GM19324 (cell line): ENCODE measurements at regions not wholly inside any gene's neighbourhood (a gene's known extent, or its start where the extent isn't known, plus 50 kb on each side); places are given as distances from the start of the nearest gene placed in this dataset.

Source experiments
- ATAC-seq: cut with Tn5 transposase; IDR thresholded peaks from one replicate; pipeline ENCODE4 v1.9.1; 2021; ENCODE audit warnings: mild to moderate bottlenecking, moderate library complexity; ENCODE audit not compliant: unreplicated experiment, low FRiP score

- ATAC-seq: no peak
Measured at GRCh38 chrX:82070948-82071347, 869.0 kb downstream of the SH3BGRL start.

GRCh38 chrX:82081027-82081426, 879.1 kb downstream of the SH3BGRL start:
- no peak for ATAC-seq

GRCh38 chrX:82087699-82088098, 885.8 kb downstream of the SH3BGRL start:
- ATAC-seq: no peak

DNA sequence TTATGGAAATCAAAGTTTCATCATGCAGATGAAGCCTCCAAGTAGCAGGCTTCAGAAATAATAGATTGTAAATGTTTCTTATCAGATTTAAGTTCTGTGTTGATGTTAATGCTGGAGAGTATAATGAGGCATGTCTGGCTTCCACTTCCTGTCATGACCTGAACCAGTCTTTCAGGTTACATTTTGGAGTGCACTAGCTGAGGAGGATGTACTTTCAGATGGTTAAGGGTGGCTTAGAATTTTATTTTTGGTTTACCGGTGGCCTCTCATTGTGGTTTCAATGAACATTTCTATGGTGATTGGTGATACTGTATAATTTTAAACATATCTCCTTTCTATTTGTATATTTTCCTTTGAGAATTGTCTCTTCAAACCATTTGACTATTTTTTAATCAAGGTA, 890.4 kb downstream of the SH3BGRL start:
- no peak for ATAC-seq

- no peak for ATAC-seq
Measured at GRCh38 chrX:82125103-82125502, 923.2 kb downstream of the SH3BGRL start.

GRCh38 chrX:82127228-82128123, 925.6 kb downstream of the SH3BGRL start:
- peak; percentile 64 for ATAC-seq

- ATAC-seq: no peak
Measured at GRCh38 chrX:82134378-82134777, 932.5 kb downstream of the SH3BGRL start.

DNA sequence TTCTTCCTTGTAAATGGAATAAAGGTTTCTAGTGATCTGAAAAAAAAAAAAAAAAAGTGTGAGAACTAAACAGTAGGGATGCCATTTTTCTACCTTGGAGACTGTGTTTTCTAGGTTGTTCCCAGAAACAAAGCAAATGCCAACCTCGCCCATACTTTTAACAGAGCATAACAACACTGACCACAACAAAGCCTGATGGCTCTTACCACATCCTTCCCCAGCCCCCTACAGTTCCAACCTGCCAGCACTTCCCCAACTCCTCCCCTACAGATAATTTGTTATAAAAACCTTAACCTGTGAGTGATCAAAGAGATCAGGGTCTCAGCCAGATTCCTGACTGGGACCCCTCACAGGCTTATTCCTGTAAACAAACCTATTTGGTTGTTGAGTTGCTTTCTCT, 940.0 kb downstream of the SH3BGRL start:
- ATAC-seq: no peak

DNA sequence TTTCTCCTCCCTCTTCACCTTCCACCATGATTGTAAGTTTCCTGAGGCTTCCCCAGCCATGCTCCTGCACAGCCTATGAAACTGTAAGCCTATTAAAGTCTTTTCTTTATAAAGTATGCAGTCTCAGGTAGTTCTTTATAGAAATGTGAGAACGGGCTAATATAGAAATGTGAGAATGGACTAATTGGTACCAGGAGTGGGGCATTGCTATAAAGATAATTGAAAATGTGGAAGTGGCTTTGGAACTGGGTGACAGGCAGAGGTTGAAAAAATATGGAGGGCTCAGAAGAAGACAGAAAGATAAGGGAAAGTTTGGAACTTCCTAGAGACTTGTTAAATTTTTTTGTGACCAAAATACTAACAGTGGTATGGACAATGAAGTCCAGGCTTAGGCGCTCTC, 959.3 kb downstream of the SH3BGRL start:
- no peak for ATAC-seq

DNA sequence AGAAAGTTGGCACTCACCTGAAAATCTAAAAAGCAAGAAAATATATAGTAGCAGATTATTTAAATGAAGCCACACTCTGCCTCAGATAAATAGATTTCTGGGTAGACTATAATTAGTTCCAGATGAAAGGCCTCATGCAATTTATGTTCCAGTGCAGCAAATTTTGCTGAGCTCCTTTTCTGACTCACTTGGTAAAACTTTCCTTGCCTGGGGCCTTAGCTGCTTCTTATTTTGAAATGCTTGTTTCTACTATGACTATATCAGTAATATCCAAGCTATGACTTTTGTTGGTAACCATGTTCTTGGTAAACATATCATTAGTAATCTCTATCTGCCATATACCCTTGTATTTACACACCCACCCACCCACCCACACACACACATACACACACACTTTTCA, 961.8 kb downstream of the SH3BGRL start:
- no peak for ATAC-seq

- no peak for ATAC-seq
Measured at GRCh38 chrX:82196866-82197265, 995.0 kb downstream of the SH3BGRL start.

DNA sequence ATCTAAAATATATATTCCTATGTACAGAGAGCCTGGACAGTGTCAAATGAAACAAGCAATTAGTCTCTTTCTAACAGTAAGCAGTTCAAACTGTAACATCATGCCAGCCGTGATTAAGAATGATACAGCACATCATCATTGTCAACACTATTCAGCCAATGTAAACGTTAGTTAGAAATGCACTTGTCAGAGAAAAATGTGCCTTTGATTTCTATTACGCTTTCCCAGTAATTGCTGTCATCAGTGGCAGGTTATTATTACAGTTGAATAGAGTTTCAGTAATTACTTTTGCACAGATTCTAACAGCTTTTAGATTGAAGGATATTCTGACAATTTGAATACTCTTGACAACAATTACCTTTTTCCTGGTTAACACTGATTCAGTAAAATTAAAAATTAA, 1007.1 kb downstream of the SH3BGRL start:
- ATAC-seq: no peak

DNA sequence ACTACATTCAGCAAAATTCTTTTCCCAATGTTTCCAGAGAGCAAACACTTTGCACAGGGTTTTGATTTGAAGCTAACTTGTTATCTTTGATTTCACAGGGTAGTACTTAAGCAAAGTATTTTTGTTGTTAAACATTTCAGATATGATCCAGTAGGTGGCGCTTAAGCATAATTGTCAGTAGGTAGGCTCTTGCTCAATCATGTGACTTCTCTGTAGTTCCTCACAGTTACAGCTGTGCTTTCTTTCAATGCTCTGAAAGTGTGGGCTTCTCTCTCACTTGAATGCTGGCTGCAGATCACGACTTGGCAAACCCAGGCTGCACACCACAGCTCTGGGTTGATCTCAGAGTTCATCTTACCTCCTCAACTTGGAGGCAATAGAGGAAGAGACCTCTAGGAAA, 1016.5 kb downstream of the SH3BGRL start:
- ATAC-seq: peak; percentile 72

DNA sequence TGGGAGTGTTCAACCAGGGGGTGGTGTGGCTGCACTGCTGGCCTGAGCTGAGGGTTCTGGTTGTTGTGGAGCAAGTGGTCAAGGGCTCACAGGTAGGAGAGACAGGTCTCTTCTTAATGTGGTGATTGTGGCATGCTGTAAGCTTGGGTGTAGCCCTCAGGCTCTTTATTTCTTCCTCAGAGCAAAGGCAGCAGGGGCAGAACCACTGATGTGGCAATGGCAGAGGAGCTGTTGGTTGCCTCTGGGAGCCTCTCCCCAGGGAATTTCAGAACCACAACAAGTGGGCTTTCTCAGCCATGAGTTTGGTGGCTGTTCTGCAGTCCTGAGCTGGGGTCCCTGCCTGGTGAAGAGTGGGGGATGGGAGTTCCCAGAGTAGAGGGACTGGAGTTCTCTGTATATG, 1017.2 kb downstream of the SH3BGRL start:
- ATAC-seq: no peak

DNA sequence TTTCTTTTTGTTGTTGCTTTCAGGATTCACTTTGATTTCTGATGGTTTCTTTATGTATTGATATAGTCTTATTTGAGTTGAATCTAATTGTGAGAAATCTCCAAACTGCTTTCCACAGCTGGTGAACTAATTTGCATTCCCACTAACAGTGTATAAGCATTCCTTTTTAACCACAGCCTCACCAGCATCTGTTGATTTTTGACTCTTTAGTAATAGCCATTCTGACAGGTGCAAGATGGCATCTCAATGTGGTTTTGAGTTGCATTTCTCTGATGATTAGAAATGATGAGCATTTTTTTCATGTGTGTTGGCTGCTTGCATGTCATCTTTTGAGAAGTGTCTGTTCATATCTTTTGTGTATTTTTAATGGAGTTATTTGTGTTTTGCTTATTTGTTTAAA, 1023.1 kb downstream of the SH3BGRL start:
- no peak for ATAC-seq

DNA sequence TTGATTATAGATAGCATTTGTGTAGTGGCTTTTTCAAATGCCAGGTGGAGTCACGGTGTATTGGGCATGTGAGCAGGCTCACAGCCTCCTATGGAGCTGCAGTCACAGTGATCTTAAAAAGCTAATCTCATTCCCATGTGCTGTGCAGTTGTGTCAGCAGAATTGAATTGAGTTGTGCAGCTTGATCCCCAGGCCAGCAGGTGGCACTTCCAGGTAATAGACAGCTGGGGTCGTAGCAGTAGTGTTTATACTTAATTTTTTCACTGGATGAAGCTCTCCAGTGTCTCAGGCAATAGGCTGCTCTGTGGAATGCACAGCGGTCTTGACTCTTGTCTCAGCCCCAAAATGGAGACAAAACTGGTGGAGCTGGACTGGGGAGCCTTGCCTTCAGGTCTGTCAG, 1028.1 kb downstream of the SH3BGRL start:
- no peak for ATAC-seq

GRCh38 chrX:82232679-82233078, 1030.8 kb downstream of the SH3BGRL start:
- no peak for ATAC-seq

DNA sequence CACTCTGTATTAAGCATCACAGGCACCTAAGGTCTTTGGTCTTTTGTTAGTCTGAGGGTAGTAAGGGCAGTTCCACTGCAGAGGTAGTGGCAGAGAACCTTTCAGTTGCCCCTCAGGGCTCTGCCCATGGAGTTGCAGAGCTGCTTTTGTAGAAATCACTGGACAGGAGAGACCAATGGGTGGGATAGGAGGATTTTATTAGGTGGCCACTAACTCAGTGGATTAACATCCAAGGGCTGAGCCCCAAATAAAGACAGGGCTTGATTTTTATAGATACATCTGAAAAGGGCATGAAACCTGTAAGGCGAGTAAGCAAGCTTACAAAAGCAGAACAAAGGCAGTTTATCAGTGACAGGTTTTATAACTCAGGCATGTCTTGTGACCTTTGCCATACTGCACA, 1035.4 kb downstream of the SH3BGRL start:
- no peak for ATAC-seq
